Ascending aorta (tissue), 2 donors: ENCODE measurements at regions not wholly inside any gene's neighbourhood (a gene's known extent, or its start where the extent isn't known, plus 50 kb on each side); places are given as distances from the start of the nearest gene placed in this dataset.

ENCODE experiments used
- DNase-seq, 2 donors: peaks; one replicate each; pipeline ENCODE4 v3.0.0-alpha.2; 2019; ENCODE audit warnings: low spot score in 2 of 2
- H3K27ac ChIP-seq, 2 donors: fragments of 200-600 bp; sonication (generic); one replicate each; pipeline ENCODE4 v1.5.1; 2016 to 2017; ENCODE audit warnings: mild to moderate bottlenecking in 1 of 2
- H3K27me3 ChIP-seq: fragments of 200-600 bp; sonication (generic); one replicate; pipeline ENCODE4 v1.5.1; 2017
- H3K36me3 ChIP-seq, 2 donors: fragments of 200-600 bp; sonication (generic); one replicate each; pipeline ENCODE4 v1.5.1; 2016
- H3K4me1 ChIP-seq, 2 donors: fragments of 200-600 bp; sonication (generic); one replicate each; pipeline ENCODE4 v1.5.1; 2016 to 2017; ENCODE audit warnings: mild to moderate bottlenecking in 1 of 2
- H3K4me3 ChIP-seq, 2 donors: fragments of 200-600 bp; sonication (generic); one replicate each; pipeline ENCODE4 v1.5.1; 2016 to 2017; ENCODE audit warnings: mild to moderate bottlenecking in 1 of 2
- H3K9me3 ChIP-seq, 2 donors: fragments of 200-600 bp; sonication (generic); one replicate each; pipeline ENCODE4 v1.5.1; 2016
- CTCF ChIP-seq, 3 experiments: fragments of 200-600 bp in 2 of 3; fragments of 450-650 bp in 1 of 3; sonication (generic) in 2 of 3; IDR thresholded peaks; one replicate each; pipeline ENCODE4 v1.5.1; 2016 to 2019; ENCODE audit warnings: antibody characterized with exemption in 3 of 3, mild to moderate bottlenecking in 1 of 3, moderate library complexity in 1 of 3
- intact Hi-C: fragments of 100-400 bp; cut with DNase I; formaldehyde crosslinking; loops from one replicate; pipeline ENCODE4 v1.15.1; 2023

GRCh38 chr4:170230242-170230641, 140.5 kb upstream of the AADAT start:
- Histone ChIP-seq H3K9me3 (no peaks in the 10 kb centered on the region), H3K4me1 (no peaks in the 10 kb centered on the region), H3K4me3 (no peak overlapping the region), H3K27me3 (no peaks in the 10 kb centered on the region), H3K36me3 (no peaks in the 10 kb centered on the region), H3K27ac (no peak overlapping the region)
- intact Hi-C loops, result no loop called here
- DNase-seq, result no peak
- no peak for TF ChIP-seq CTCF (IDR thresholded peaks at IDR 0.05)

GRCh38 chr4:170229006-170229405, 139.2 kb upstream of the AADAT start:
- H3K27ac ChIP-seq, result no peak overlapping the region
- H3K27me3 ChIP-seq, result no peaks in the 10 kb centered on the region
- no peak for DNase-seq
- intact Hi-C loops, result no loop called here
- no peaks in the 10 kb centered on the region for H3K9me3 ChIP-seq
- no peak overlapping the region for H3K4me3 ChIP-seq
- H3K36me3 ChIP-seq, result no peaks in the 10 kb centered on the region
- no peaks in the 10 kb centered on the region for H3K4me1 ChIP-seq
- no peak for TF ChIP-seq CTCF (IDR thresholded peaks at IDR 0.05)

- DNase-seq, result no peak
- Histone ChIP-seq H3K4me1 (no peaks in the 10 kb centered on the region), H3K27ac (no peak overlapping the region), H3K9me3 (no peaks in the 10 kb centered on the region), H3K27me3 (no peaks in the 10 kb centered on the region), H3K36me3 (no peaks in the 10 kb centered on the region), H3K4me3 (no peak overlapping the region)
- intact Hi-C loops, result no loop called here
- TF ChIP-seq CTCF (IDR thresholded peaks at IDR 0.05), result no peak
Observed at GRCh38 chr4:170227928-170228327, 138.2 kb upstream of the AADAT start.

GRCh38 chr4:170226288-170226687, 136.5 kb upstream of the AADAT start:
- intact Hi-C loops, result no loop called here
- Histone ChIP-seq H3K27ac (no peak overlapping the region), H3K4me3 (no peak overlapping the region), H3K9me3 (no peaks in the 10 kb centered on the region), H3K27me3 (no peaks in the 10 kb centered on the region), H3K4me1 (no peaks in the 10 kb centered on the region), H3K36me3 (no peaks in the 10 kb centered on the region)
- no peak for DNase-seq
- no peak for TF ChIP-seq CTCF (IDR thresholded peaks at IDR 0.05)

GRCh38 chr4:170214731-170215130, 125.0 kb upstream of the AADAT start:
- Histone ChIP-seq H3K27ac (no peak overlapping the region), H3K9me3 (peaks cover 3 to 17% of the 10 kb centered on the region in 2 donors), H3K4me3 (no peak overlapping the region), H3K36me3 (no peaks in the 10 kb centered on the region), H3K27me3 (no peaks in the 10 kb centered on the region), H3K4me1 (no peaks in the 10 kb centered on the region)
- no peak for DNase-seq
- intact Hi-C loops, result no loop called here
- TF ChIP-seq CTCF (IDR thresholded peaks at IDR 0.05), result no peak

- TF ChIP-seq CTCF (IDR thresholded peaks at IDR 0.05), result no peak
- intact Hi-C loops, result no loop called here
Observed at GRCh38 chr4:170214101-170214500, 124.3 kb upstream of the AADAT start.

More at GRCh38 chr4:170214101-170214500, 124.3 kb upstream of the AADAT start:
- Histone ChIP-seq H3K36me3 (no peaks in the 10 kb centered on the region), H3K27me3 (no peaks in the 10 kb centered on the region), H3K4me1 (no peaks in the 10 kb centered on the region), H3K4me3 (no peak overlapping the region), H3K9me3 (peaks cover 3 to 12% of the 10 kb centered on the region in 2 donors), H3K27ac (no peak overlapping the region)
- no peak for DNase-seq
